Tibial nerve (tissue), 3 donors: ENCODE measurements at regions not wholly inside any gene's neighbourhood (a gene's known extent, or its start where the extent isn't known, plus 50 kb on each side); places are given as distances from the start of the nearest gene placed in this dataset.

Source experiments
- POLR2A ChIP-seq, 2 donors: fragments of 450-650 bp; IDR thresholded peaks; one replicate each; pipeline ENCODE4 v1.6.1; 2017; ENCODE audit warnings: antibody characterized with exemption in 2 of 2, mild to moderate bottlenecking in 2 of 2, moderate library complexity in 2 of 2
- TF ChIP-seq, protein P1 (sequence below), 5 experiments: fragments of 200-600 bp in 3 of 5; fragments of 450-650 bp in 2 of 5; sonication (generic) in 3 of 5; IDR thresholded peaks; one replicate each; pipeline ENCODE4 v1.5.1; 2016 to 2019; ENCODE audit warnings: antibody characterized with exemption in 5 of 5, mild to moderate bottlenecking in 3 of 5, moderate library complexity in 2 of 5

DNA sequence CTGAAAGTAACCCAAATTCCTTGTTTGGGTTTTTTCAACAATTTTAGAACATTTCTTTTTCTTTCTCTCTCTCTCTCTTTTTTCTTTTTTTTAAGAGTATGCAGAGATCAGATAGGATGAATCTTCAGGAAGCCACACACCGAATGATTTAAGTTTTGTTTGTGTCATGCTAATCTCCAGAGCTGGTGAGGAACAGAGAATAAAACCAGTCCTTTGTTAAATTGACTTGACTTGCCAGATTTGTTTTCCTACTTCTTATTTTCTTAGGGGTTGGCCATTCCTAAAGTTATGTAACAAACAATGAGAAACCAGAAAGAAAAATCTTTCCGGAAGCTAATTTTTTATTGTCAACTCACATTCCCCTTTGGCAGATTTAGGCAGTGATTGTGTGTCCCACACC, 1669.3 kb upstream of the CDH6 start:
- TF ChIP-seq, protein P1, sequence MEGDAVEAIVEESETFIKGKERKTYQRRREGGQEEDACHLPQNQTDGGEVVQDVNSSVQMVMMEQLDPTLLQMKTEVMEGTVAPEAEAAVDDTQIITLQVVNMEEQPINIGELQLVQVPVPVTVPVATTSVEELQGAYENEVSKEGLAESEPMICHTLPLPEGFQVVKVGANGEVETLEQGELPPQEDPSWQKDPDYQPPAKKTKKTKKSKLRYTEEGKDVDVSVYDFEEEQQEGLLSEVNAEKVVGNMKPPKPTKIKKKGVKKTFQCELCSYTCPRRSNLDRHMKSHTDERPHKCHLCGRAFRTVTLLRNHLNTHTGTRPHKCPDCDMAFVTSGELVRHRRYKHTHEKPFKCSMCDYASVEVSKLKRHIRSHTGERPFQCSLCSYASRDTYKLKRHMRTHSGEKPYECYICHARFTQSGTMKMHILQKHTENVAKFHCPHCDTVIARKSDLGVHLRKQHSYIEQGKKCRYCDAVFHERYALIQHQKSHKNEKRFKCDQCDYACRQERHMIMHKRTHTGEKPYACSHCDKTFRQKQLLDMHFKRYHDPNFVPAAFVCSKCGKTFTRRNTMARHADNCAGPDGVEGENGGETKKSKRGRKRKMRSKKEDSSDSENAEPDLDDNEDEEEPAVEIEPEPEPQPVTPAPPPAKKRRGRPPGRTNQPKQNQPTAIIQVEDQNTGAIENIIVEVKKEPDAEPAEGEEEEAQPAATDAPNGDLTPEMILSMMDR (IDR thresholded peaks at IDR 0.05) = no peak
- no peak for TF ChIP-seq POLR2A (IDR thresholded peaks at IDR 0.05)
